GM23248 (cell line): ENCODE measurements at regions not wholly inside any gene's neighbourhood (a gene's known extent, or its start where the extent isn't known, plus 50 kb on each side); places are given as distances from the start of the nearest gene placed in this dataset.

Experiments
- DNase-seq: peaks from one replicate; pipeline ENCODE4 v3.0.0-alpha.2; 2015
- H2AFZ ChIP-seq: fragments of 200-600 bp; sonication (generic); 2 replicates; pipeline ENCODE4 v1.6.1; 2016; ENCODE audit warnings: antibody characterized with exemption
- H3F3A ChIP-seq: fragments of 200-600 bp; sonication (generic); 2 replicates; pipeline ENCODE4 v1.6.1; 2016; ENCODE audit warnings: mild to moderate bottlenecking, antibody characterized with exemption, mixed run types; ENCODE audit not compliant: insufficient read depth
- H3K27ac ChIP-seq: fragments of 200-600 bp; sonication (generic); 2 replicates; pipeline ENCODE4 v1.5.1; 2016; ENCODE audit warnings: mild to moderate bottlenecking
- H3K27me3 ChIP-seq: fragments of 200-600 bp; sonication (generic); replicated peaks from 2 replicates; pipeline ENCODE4 v1.6.1; 2016; ENCODE audit warnings: mild to moderate bottlenecking; ENCODE audit not compliant: insufficient read depth
- H3K36me3 ChIP-seq: fragments of 200-600 bp; sonication (generic); 2 replicates; pipeline ENCODE4 v1.6.1; 2016; ENCODE audit warnings: low read depth, mild to moderate bottlenecking
- H3K4me1 ChIP-seq: fragments of 200-600 bp; sonication (generic); 2 replicates; pipeline ENCODE4 v1.6.1; 2016; ENCODE audit warnings: mild to moderate bottlenecking; ENCODE audit not compliant: insufficient read depth
- H3K4me2 ChIP-seq: fragments of 200-600 bp; sonication (generic); one replicate; pipeline ENCODE4 v1.6.1; 2016; ENCODE audit warnings: mild to moderate bottlenecking; ENCODE audit not compliant: unreplicated experiment
- H3K4me3 ChIP-seq: fragments of 200-600 bp; sonication (generic); 2 replicates; pipeline ENCODE4 v1.5.1; 2016; ENCODE audit warnings: mild to moderate bottlenecking
- H3K79me2 ChIP-seq: fragments of 200-600 bp; sonication (generic); 2 replicates; pipeline ENCODE4 v1.6.1; 2016; ENCODE audit warnings: mild to moderate bottlenecking; ENCODE audit not compliant: insufficient read depth
- H3K9ac ChIP-seq: fragments of 200-600 bp; sonication (generic); 2 replicates; pipeline ENCODE4 v1.6.1; 2016; ENCODE audit warnings: mild to moderate bottlenecking
- H3K9me2 ChIP-seq: fragments of 200-600 bp; sonication (generic); 2 replicates; pipeline ENCODE4 v1.6.1; 2016; ENCODE audit warnings: mixed run types, mild to moderate bottlenecking, moderate library complexity; ENCODE audit not compliant: insufficient read depth
- H3K9me3 ChIP-seq: fragments of 200-600 bp; sonication (generic); one replicate; pipeline ENCODE4 v1.6.1; 2017; ENCODE audit warnings: low read depth
- H4K20me1 ChIP-seq: fragments of 200-600 bp; sonication (generic); 2 replicates; pipeline ENCODE4 v1.6.0; 2016; ENCODE audit not compliant: insufficient read depth
- EZH2 ChIP-seq: fragments of 200-600 bp; sonication (generic); IDR thresholded peaks from 2 replicates; pipeline ENCODE4 v1.6.1; 2018; ENCODE audit warnings: antibody characterized with exemption, mild to moderate bottlenecking; ENCODE audit not compliant: insufficient read depth, poor library complexity, severe bottlenecking
- EZH2phosphoT487 ChIP-seq: fragments of 200-600 bp; sonication (generic); IDR thresholded peaks from 2 replicates; pipeline ENCODE4 v1.6.1; 2018; ENCODE audit warnings: antibody characterized with exemption, moderate library complexity, mild to moderate bottlenecking, low read depth; ENCODE audit not compliant: insufficient read depth
- WGBS, 2 experiments: methylation state at CpG; one replicate each; pipeline ENCODE4 v1.1.6; 2015 to 2017; ENCODE audit warnings: low lambda C conversion rate in 2 of 2, low coverage in 1 of 2; ENCODE audit errors: missing lambda C conversion rate in 2 of 2; 5-methylcytosine and 5-hydroxymethylcytosine counted together
- in situ Hi-C: fragments of 300-500 bp; cut with MboI; formaldehyde crosslinking; loops from 2 replicates; pipeline ENCODE4 v1.15.0; 2020

GRCh38 chr11:43034341-43034740 lies 277.5 kb upstream of the API5 start:
- no peak overlapping the region for H3K9ac ChIP-seq
- TF ChIP-seq EZH2 (no peak), EZH2phosphoT487 (no peak)
- no peak overlapping the region for H2AFZ ChIP-seq
- H3K4me2 ChIP-seq, result no peak overlapping the region
- H3K27me3 ChIP-seq, result no peaks in the 10 kb centered on the region
- H3K4me3 ChIP-seq, result no peak overlapping the region
- no peaks in the 10 kb centered on the region for H3F3A ChIP-seq
- H3K4me1 ChIP-seq, result no peaks in the 10 kb centered on the region
- DNase-seq, result no peak
- H3K36me3 ChIP-seq, result no peaks in the 10 kb centered on the region
- H3K9me3 ChIP-seq, result peaks cover 3% of the 10 kb centered on the region
- no peak overlapping the region for H3K27ac ChIP-seq
- WGBS, 2 experiments, result 19 to 28% methylated on average over 3 of the region's 3 CpGs
- H3K9me2 ChIP-seq, result no peaks in the 10 kb centered on the region
- in situ Hi-C loops, result no loop called here
- H3K79me2 ChIP-seq, result no peaks in the 10 kb centered on the region
- H4K20me1 ChIP-seq, result no peaks in the 10 kb centered on the region

- no peak for TF ChIP-seq EZH2phosphoT487
- no peak for TF ChIP-seq EZH2
These were observed 276.7 kb upstream of the API5 start for GRCh38 chr11:43035086-43035485.

GRCh38 chr11:43053638-43054412 lies 258.0 kb upstream of the API5 start:
- 4 to 7% methylated on average over 2 of the region's 2 CpGs for WGBS, 2 experiments
- Histone ChIP-seq H3K9me2 (no peaks in the 10 kb centered on the region), H2AFZ (no peak overlapping the region), H3K27me3 (no peaks in the 10 kb centered on the region), H3F3A (no peaks in the 10 kb centered on the region), H3K4me2 (no peak overlapping the region), H3K36me3 (no peaks in the 10 kb centered on the region), H3K4me3 (no peak overlapping the region), H3K4me1 (no peaks in the 10 kb centered on the region), H3K27ac (no peak overlapping the region), H4K20me1 (no peaks in the 10 kb centered on the region), H3K9me3 (no peaks in the 10 kb centered on the region), H3K79me2 (no peaks in the 10 kb centered on the region), H3K9ac (no peak overlapping the region)
- DNase-seq, result no peak
- TF ChIP-seq EZH2phosphoT487, result no peak
- TF ChIP-seq EZH2, result no peak
- in situ Hi-C loops, result no loop called here

More at GRCh38 chr11:43035086-43035485, 276.7 kb upstream of the API5 start:
- H3K27ac ChIP-seq, result no peak overlapping the region
- H2AFZ ChIP-seq, result no peak overlapping the region
- H3K9me3 ChIP-seq, result peaks cover 3% of the 10 kb centered on the region
- no peaks in the 10 kb centered on the region for H3K9me2 ChIP-seq
- no peak overlapping the region for H3K4me2 ChIP-seq
- no peaks in the 10 kb centered on the region for H3K27me3 ChIP-seq
- no peaks in the 10 kb centered on the region for H3F3A ChIP-seq
- H3K9ac ChIP-seq, result no peak overlapping the region
- WGBS, 2 experiments, result 1 to 6% methylated on average over 3 of the region's 3 CpGs
- no peaks in the 10 kb centered on the region for H3K36me3 ChIP-seq
- in situ Hi-C loops, result no loop called here
- H3K4me3 ChIP-seq, result no peak overlapping the region
- no peaks in the 10 kb centered on the region for H3K4me1 ChIP-seq
- H4K20me1 ChIP-seq, result no peaks in the 10 kb centered on the region
- DNase-seq, result no peak
- H3K79me2 ChIP-seq, result no peaks in the 10 kb centered on the region

- H2AFZ ChIP-seq, result no peak overlapping the region
- H3K4me2 ChIP-seq, result no peak overlapping the region
- no peaks in the 10 kb centered on the region for H3F3A ChIP-seq
- H4K20me1 ChIP-seq, result no peaks in the 10 kb centered on the region
- no peaks in the 10 kb centered on the region for H3K9me3 ChIP-seq
- no peaks in the 10 kb centered on the region for H3K27me3 ChIP-seq
- 11 to 21% methylated on average over 1 of the region's 1 CpG for whole genome bisulfite sequencing, 2 experiments
- no peaks in the 10 kb centered on the region for H3K36me3 ChIP-seq
- H3K4me1 ChIP-seq, result no peaks in the 10 kb centered on the region
- in situ Hi-C loops, result no loop called here
- H3K4me3 ChIP-seq, result no peak overlapping the region
- no peak overlapping the region for H3K27ac ChIP-seq
- DNase-seq, result no peak
- TF ChIP-seq EZH2 (no peak), EZH2phosphoT487 (no peak)
- no peak overlapping the region for H3K9ac ChIP-seq
- H3K9me2 ChIP-seq, result no peaks in the 10 kb centered on the region
- H3K79me2 ChIP-seq, result no peaks in the 10 kb centered on the region
These were observed 244.1 kb upstream of the API5 start for GRCh38 chr11:43067681-43068080.
